Right atrium auricular region (tissue), 2 donors: ENCODE measurements at regions not wholly inside any gene's neighbourhood (a gene's known extent, or its start where the extent isn't known, plus 50 kb on each side); places are given as distances from the start of the nearest gene placed in this dataset.
"Not testable (repeated sequence)": the region's sequence is repeated elsewhere in the genome, so short reads cannot be mapped to it uniquely, and the experiment has no call there.

Source experiments
- DNase-seq: peaks from one replicate; pipeline ENCODE4 v3.0.0-alpha.2; 2019; ENCODE audit warnings: low spot score
- H3K27ac ChIP-seq, 2 donors: fragments of 200-600 bp; sonication (generic); 1 replicate in 1 of 2; 2 replicates in 1 of 2; pipeline ENCODE4 v1.5.1; 2016 to 2019
- H3K27me3 ChIP-seq, 2 donors: fragments of 200-600 bp; sonication (generic); one replicate each; pipeline versions ENCODE4 v1.5.1 to v1.6.0; 2017 to 2019
- H3K36me3 ChIP-seq: fragments of 200-600 bp; sonication (generic); one replicate; pipeline ENCODE4 v1.5.1; 2016
- H3K4me1 ChIP-seq, 2 donors: fragments of 200-600 bp; sonication (generic); one replicate each; pipeline versions ENCODE4 v1.5.1 to v1.6.0; 2017 to 2019
- H3K4me3 ChIP-seq, 2 donors: fragments of 200-600 bp; sonication (generic); 1 replicate in 1 of 2; 2 replicates in 1 of 2; pipeline ENCODE4 v1.5.1; 2017 to 2019; ENCODE audit warnings: mild to moderate bottlenecking in 1 of 2, moderate library complexity in 1 of 2
- H3K9me3 ChIP-seq, 2 donors: fragments of 200-600 bp; sonication (generic); one replicate each; pipeline ENCODE4 v1.5.1; 2019
- TF ChIP-seq, protein P1 (sequence below), 2 donors: fragments of 200-600 bp; sonication (generic); IDR thresholded peaks; one replicate each; pipeline ENCODE4 v1.5.1; 2019; ENCODE audit warnings: antibody characterized with exemption in 2 of 2

DNA sequence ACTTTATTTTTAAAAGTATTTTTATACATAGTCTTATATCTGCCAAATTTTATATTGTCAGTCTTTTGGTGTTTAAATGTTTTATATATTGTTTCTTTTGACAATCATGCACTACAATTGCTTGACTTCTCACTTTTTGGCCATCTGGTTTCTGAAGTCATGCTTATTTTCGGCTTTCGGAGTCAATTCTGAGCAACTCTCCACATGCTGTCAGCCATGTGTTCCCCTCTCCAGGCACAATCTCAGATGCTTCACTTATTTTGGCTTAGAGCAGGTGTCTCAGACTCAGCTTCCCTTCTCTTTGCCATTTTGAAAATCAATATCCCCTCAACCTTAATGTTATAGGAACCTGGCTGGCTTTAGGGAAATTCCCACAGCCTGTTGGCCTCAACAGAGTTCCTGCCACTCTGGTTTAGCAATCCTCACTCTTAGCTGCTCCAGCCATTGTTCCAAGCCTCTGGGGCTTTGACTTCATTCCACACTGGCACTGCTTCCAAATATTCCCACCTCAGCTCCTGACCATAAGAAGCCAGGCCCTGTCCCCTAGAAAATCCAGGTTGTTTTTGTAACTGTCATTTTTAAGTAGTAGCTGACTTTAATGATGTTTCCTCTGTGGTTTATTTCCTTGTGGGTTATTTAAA is 125.5 kb upstream of the FAR2 start:
- Histone ChIP-seq H3K9me3 (no peaks in the 10 kb centered on the region), H3K4me3 (no peak overlapping the region), H3K36me3 (no peaks in the 10 kb centered on the region), H3K4me1 (no peaks in the 10 kb centered on the region), H3K27me3 (no peaks in the 10 kb centered on the region), H3K27ac (no peak overlapping the region)
- no peak for DNase-seq
- TF ChIP-seq, protein P1, sequence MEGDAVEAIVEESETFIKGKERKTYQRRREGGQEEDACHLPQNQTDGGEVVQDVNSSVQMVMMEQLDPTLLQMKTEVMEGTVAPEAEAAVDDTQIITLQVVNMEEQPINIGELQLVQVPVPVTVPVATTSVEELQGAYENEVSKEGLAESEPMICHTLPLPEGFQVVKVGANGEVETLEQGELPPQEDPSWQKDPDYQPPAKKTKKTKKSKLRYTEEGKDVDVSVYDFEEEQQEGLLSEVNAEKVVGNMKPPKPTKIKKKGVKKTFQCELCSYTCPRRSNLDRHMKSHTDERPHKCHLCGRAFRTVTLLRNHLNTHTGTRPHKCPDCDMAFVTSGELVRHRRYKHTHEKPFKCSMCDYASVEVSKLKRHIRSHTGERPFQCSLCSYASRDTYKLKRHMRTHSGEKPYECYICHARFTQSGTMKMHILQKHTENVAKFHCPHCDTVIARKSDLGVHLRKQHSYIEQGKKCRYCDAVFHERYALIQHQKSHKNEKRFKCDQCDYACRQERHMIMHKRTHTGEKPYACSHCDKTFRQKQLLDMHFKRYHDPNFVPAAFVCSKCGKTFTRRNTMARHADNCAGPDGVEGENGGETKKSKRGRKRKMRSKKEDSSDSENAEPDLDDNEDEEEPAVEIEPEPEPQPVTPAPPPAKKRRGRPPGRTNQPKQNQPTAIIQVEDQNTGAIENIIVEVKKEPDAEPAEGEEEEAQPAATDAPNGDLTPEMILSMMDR (IDR thresholded peaks at IDR 0.05), result no peak

- TF ChIP-seq, protein P1 (IDR thresholded peaks at IDR 0.05), result no peak
- DNase-seq, result no peak
Measured at GRCh38 chr12:29024117-29024516, 125.0 kb upstream of the FAR2 start.

GRCh38 chr12:29025937-29026336 is 123.1 kb upstream of the FAR2 start:
- no peak overlapping the region for H3K4me3 ChIP-seq
- H3K36me3 ChIP-seq, result no peaks in the 10 kb centered on the region
- H3K27ac ChIP-seq, result no peak overlapping the region
- TF ChIP-seq, protein P1 (IDR thresholded peaks at IDR 0.05), result no peak
- H3K27me3 ChIP-seq, result no peaks in the 10 kb centered on the region
- DNase-seq, result no peak
- H3K9me3 ChIP-seq, result no peaks in the 10 kb centered on the region
- no peaks in the 10 kb centered on the region for H3K4me1 ChIP-seq

More at GRCh38 chr12:29024117-29024516, 125.0 kb upstream of the FAR2 start:
- no peak overlapping the region for H3K4me3 ChIP-seq
- no peaks in the 10 kb centered on the region for H3K4me1 ChIP-seq
- no peaks in the 10 kb centered on the region for H3K27me3 ChIP-seq
- H3K9me3 ChIP-seq, result no peaks in the 10 kb centered on the region
- H3K36me3 ChIP-seq, result no peaks in the 10 kb centered on the region
- no peak overlapping the region for H3K27ac ChIP-seq

DNA sequence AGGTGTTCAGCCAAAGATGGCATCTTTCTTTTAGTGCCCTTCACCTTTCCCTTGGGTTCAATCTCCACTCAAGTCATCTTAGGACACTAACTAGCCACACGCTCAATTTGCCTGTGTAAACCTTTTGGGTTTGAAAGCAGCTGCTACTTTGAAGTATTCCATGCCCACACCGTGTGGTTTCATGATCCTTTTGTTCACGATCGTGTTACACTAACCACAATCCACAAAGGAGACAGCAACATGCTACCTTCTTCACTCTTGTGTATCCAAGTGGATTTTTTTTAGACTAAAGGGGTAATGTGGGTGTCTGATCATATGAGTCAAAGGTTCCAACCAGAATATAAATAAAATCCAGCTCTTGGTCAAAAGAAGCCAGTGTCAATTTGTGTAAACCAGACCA is 122.7 kb upstream of the FAR2 start:
- Histone ChIP-seq H3K27me3 (no peaks in the 10 kb centered on the region), H3K9me3 (no peaks in the 10 kb centered on the region), H3K36me3 (no peaks in the 10 kb centered on the region), H3K27ac (no peak overlapping the region), H3K4me1 (no peaks in the 10 kb centered on the region), H3K4me3 (no peak overlapping the region)
- no peak for DNase-seq
- TF ChIP-seq, protein P1 (IDR thresholded peaks at IDR 0.05), result no peak

DNA sequence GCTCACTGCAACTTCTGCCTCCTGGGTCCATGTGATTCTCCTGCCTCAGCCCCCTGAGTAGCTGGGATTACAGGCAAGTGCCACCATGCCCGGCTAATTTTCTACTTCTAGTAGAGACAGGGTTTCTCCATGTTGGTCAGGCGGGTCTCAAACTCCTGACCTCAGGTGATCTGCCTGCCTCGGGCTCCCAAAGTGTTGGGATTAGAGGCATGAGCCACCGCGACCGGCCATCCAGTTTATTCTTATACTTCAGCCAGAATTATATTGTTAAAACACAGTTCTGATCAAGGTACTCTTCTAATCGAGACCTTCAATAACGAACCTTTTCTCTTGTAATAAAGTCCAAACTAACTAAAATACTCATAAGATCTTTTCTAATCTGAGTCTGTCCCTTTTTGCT is 119.6 kb upstream of the FAR2 start:
- H3K27me3 ChIP-seq, H3K9me3 ChIP-seq, DNase-seq, H3K27ac ChIP-seq, H3K4me1 ChIP-seq, H3K4me3 ChIP-seq, H3K36me3 ChIP-seq: not testable (repeated sequence)

- H3K4me1 ChIP-seq, result no peaks in the 10 kb centered on the region
- no peaks in the 10 kb centered on the region for H3K9me3 ChIP-seq
- no peaks in the 10 kb centered on the region for H3K36me3 ChIP-seq
- H3K27me3 ChIP-seq, result no peaks in the 10 kb centered on the region
- H3K27ac ChIP-seq, result no peak overlapping the region
- no peak for DNase-seq
- TF ChIP-seq, protein P1 (IDR thresholded peaks at IDR 0.05), result no peak
- H3K4me3 ChIP-seq, result no peak overlapping the region
Measured at GRCh38 chr12:29030006-29030405, 119.1 kb upstream of the FAR2 start.
